Stimulated activated CD8-positive, alpha-beta memory T cell treated with anti-CD3 and anti-CD28 coated beads, Interleukin-7, amount 100 ng/mL, for 1 hour (primary cell): ENCODE measurements at regions not wholly inside any gene's neighbourhood (a gene's known extent, or its start where the extent isn't known, plus 50 kb on each side); places are given as distances from the start of the nearest gene placed in this dataset.
"Not testable (repeated sequence)": the region's sequence is repeated elsewhere in the genome, so short reads cannot be mapped to it uniquely, and the experiment has no call there.

ENCODE experiments used
- DNase-seq, 2 donors: peaks; one replicate each; pipeline ENCODE4 v3.0.0-alpha.2; 2020; ENCODE audit warnings: low read depth in 2 of 2

GRCh38 chr3:139113993-139114375, 69.3 kb upstream of the PRR23C start:
- no peak for DNase-seq

GRCh38 chr3:139116631-139117030, 71.9 kb upstream of the PRR23C start:
- not testable (repeated sequence) for DNase-seq

GRCh38 chr3:139117136-139117675, 72.5 kb upstream of the PRR23C start:
- no peak for DNase-seq

GRCh38 chr3:139117883-139118760, 73.4 kb upstream of the PRR23C start:
- DNase-seq: no peak

GRCh38 chr3:139118835-139119234, 74.1 kb upstream of the PRR23C start:
- no peak for DNase-seq

- DNase-seq: no peak
Observed at GRCh38 chr3:139119331-139120025, 74.8 kb upstream of the PRR23C start.

GRCh38 chr3:139120086-139121056, 75.7 kb upstream of the PRR23C start:
- DNase-seq: no peak

- DNase-seq: no peak
Observed at GRCh38 chr3:139121513-139122220, 77.0 kb upstream of the PRR23C start.

GRCh38 chr3:139122221-139122581, 77.5 kb upstream of the PRR23C start:
- no peak for DNase-seq

- no peak for DNase-seq
Observed at GRCh38 chr3:139122612-139123011, 77.9 kb upstream of the PRR23C start.

GRCh38 chr3:139123377-139124095, 78.8 kb upstream of the PRR23C start:
- DNase-seq: no peak

GRCh38 chr3:139124197-139124596, 79.5 kb upstream of the PRR23C start:
- no peak for DNase-seq

- DNase-seq: no peak
Observed at GRCh38 chr3:139127101-139127500, 82.4 kb upstream of the PRR23C start.

GRCh38 chr3:139127629-139128028, 82.9 kb upstream of the PRR23C start:
- DNase-seq: not testable (repeated sequence)

GRCh38 chr3:139128803-139129202, 84.1 kb upstream of the PRR23C start:
- no peak for DNase-seq

- DNase-seq: no peak
Observed at GRCh38 chr3:139129892-139130291, 85.2 kb upstream of the PRR23C start.

GRCh38 chr3:139130390-139131140, 85.9 kb upstream of the PRR23C start:
- DNase-seq: no peak

GRCh38 chr3:139131951-139132350, 87.3 kb upstream of the PRR23C start:
- DNase-seq: no peak

GRCh38 chr3:139132976-139133375, 88.3 kb upstream of the PRR23C start:
- no peak for DNase-seq
